ENCODE measurements at regions not wholly inside any gene's neighbourhood (a gene's known extent, or its start where the extent isn't known, plus 50 kb on each side); places are given as distances from the start of the nearest gene placed in this dataset.

DNA sequence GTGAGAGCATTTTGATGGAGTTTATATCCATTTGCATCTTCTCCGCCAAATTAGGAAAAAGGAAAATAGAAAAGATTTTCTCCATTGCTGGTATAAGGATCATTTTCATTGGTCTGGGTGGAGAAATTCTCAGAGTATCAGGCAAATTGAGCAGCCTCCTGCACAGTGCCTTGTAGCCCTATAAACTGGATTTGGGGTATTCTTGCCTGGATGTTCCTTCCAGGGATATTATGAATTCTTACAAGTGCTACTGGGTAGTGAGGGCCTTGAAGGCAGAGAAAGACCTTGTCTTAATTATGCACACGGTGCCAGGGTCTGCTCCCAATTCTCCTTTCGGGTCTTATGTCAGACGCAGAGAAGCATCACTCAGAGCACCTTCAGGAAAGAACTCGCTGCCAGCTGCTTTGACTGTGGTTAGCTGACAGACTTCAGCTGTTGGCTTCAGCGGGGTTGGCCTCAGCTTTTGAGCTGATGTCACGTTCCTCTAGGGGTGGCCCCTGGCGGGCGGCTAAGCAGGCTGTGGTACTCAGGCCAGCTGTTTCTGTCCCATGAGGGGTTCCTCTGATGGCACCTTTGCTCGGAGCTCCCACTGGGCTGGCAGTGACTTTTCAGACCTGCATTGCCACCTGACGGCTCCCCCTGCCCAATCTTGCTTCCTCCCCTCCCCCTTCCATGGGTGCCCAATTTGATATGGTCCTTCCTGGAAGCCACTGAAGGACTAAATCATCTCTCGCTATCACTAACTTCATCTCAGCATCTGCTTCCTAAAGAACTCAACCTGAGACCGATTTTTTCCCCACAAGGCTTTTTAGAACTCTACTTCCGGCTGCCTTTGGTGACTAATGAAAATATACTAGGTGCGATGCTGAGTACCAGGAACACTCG is 519.5 kb downstream of the BCOR start:
- peak; percentile 71 for DNase-seq

DNA sequence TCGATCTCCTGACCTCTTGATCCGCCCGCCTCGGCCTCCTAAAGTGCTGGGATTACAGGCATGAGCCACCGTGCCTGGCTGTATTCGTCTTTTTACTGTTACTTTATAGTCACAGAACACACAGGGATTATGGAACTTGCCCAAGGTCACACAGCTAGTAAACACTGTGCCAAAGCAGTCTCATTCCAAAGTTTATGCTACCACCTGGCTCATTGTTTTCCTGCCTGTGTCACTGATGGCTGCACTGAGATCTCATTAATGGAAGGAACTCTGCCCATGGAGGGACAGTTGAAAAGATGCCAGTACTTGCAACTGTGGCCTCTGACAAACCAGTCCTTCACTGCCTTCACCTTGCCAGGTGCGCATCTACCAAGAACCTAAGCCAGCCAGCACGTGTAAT is 517.7 kb downstream of the BCOR start:
- no peak for DNase-seq

DNA sequence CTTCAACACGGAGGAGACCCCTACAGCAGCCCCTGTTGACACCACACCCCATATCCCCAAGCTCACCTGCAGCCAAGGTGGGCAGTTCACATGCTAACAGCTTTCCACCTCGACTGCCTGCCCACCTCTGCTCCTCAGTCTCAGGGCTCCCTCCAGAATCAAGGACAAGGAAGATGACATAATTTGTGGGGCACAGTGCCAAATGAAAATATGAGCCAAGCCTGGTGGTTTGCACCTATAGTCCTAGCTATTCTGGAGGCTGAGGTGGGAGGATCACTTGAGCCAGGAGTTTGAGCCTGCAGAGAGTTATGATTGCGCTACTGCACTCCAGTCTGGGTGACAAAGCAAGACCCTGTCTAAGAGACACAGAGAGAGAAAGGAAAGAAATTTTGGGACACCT is 516.3 kb downstream of the BCOR start:
- no peak for DNase-seq

DNA sequence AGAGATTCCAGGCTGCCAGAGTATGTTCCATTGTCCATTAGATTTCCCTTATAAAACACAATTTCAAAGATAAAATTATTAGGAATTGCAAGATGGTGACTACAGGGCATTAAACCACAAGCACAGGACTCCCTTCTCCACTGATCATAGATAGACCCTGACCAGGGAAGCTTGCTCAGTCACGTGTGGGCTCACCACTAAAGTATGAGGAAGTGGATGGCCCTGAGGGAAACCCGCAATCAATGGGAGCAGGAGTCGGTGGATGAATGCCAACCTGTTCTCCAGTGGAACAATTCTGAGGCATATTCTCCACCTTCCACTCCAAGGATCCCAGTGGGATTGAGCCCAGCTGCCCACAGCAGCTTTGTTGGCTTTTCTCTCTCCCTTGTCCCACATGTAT is 515.7 kb downstream of the BCOR start:
- no peak for DNase-seq

DNA sequence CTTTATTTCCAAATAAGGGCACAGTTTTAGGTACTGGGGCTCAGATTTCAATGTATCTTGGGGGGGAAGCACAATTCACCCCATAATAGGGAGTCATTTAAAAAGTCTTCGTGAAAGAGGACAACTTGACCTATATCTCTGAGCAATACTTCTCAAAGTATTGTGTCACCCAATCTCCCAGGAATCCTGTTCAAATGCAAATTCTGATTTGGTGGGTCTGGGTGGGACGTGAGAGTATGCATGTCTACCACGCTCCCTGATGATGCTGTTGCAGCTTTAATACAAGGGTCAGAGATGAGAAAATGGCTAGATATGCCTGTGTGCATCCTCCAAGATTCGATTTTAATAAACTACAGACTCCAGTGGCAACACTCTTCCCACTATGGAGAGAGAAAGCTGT is 514.8 kb downstream of the BCOR start:
- DNase-seq = no peak

DNA sequence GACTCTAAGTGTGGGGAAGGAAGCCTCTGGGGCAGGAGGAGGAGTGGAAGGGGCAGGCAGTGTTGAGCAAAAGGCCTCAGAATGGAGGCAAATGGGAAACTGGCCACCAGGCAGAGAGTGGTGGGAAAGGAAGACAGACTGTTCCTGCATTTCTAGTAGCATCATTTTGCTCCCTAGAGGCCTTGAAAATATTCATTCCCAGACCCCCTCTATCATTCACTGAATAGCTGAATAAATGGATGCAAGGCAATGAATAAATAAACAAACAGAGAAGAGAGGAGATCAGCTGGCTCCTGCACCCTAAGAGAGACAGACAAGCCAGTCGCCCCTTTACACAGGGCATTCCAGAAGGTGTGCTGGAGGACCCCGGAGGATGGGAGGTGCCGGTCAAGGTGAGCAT is 511.9 kb downstream of the BCOR start:
- DNase-seq = no peak

DNA sequence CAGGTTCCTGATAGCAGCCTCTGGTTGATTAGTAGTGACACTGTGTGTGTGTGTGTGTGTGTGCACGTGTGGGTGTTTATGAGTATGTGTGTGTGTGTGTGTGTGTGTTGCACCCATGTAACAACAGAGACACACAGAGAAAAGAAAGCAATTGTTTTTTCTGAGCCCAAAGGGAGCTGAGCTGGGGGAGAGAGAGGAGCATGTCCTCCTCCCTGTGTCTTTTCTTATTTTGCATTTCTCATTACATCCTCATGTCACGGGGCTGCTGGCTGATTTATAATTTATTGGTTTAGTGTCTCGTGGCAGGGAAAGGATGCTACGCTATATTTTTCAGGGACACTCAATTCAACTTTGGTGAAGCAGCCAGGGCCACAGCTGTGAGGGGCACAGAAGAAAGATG is 511.4 kb downstream of the BCOR start:
- no peak for DNase-seq

DNA sequence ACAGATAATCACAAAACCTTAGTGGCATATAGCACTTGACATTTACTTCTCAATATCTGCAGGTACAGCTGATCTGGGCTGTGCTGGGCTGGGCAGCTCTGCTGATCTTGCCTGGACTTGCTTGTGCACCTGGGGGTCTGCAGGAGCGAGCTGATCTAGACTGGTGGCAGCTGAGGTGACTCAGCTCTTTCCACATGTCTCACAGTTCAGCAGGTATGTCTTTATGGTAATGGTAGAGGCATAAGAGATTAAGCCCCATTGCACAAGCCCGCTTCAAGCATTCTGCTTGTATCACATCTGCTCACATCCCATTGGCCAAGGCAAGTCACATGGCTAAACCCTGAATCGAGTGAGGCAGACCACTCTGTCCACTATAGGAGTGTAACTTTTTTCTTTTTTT is 506.7 kb downstream of the BCOR start:
- DNase-seq = no peak

DNA sequence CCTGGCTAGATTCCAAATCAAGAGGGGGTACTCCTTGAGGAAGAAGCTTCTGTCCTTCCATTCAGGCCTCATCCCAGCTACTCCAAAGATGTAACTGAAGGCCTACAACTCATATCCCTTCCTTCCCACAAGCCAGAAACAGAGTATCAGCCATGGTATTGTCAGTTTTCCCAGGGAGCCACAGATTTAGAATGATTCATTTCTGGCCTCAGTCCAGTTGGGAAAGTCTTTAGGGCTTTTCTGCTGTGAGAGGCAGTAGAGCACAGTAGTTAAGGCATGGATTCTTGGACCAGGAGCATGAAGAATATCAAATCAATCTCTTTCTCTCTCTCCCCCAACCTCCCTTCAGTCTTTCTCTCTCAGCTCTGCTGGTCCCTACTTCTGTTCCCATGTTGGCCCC is 505.0 kb downstream of the BCOR start:
- no peak for DNase-seq

DNA sequence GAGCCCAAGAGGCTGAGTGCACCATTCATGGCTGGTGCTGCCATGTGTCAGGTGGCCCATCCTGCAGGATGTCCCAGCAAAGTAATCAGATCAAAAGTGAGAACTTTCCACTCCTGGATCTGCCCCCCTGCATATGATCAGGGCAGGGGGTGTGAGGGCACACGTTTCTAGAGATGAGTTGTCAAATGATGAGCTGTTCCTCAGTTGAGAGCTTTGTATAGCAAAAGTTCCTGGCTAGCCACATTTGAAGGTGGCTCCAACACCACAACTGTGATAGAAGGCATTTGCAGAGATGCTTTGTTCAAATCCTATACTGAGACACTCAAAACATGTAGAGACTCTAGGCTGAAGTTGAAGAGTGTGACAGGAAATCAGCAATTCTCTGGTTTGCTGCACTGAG is 501.8 kb downstream of the BCOR start:
- peak; percentile 31 for DNase-seq

DNA sequence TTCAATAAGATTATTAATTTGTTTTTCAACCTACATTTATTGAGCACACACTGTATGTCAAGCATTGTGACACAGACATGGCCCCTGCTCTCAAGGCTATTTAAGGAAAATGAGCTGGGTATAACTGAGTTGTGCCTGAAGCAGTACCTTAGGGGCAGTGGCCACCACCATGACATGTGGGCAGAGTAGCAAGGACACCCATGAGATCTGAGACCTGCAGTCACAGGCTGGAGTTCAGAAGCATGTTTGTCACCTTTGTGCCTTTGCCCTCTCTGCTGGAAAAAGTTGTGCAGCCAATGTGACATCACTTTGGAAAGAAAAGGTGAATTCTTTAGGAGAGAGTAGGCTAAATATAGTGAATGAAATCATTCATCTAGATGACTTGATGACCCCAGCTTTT is 501.3 kb downstream of the BCOR start:
- DNase-seq = no peak

DNA sequence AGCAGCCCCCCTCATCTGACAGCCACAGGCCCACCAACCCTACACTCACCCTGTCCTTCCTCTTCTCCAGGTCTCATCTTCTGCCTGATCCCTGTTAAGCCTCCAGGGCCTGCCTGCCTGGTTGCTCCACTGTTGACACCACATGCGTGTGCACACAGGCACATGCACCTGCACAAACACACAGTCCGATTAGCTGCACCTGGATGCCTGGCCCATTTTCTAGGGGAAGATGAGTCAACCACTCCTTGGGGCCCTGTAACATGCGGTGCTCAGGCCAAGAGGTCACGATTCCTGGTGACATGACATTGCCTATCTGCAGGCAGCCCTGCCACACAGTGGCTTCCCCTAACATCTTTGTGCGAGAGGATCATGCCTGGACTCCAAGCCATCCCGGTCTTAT is 498.4 kb downstream of the BCOR start:
- DNase-seq = no peak

DNA sequence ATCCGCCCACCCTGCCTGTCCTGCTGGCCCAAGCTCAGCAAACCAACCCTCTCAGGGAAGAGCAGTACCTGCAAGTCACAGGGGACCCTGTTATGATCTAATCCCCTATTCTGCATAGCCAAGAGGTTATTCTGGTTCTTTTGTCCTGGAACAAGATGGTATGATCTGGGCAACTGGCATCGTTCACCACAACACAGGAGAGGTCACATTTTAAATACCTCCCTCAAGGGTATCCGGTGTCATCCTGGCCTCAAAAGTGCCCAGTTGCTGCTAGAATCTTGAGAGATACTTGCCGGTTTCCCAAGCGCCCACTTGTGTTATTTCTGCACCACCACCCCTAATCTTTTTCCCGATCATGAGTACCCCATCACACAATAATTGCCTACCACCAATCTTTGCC is 497.5 kb downstream of the BCOR start:
- DNase-seq = no peak

DNA sequence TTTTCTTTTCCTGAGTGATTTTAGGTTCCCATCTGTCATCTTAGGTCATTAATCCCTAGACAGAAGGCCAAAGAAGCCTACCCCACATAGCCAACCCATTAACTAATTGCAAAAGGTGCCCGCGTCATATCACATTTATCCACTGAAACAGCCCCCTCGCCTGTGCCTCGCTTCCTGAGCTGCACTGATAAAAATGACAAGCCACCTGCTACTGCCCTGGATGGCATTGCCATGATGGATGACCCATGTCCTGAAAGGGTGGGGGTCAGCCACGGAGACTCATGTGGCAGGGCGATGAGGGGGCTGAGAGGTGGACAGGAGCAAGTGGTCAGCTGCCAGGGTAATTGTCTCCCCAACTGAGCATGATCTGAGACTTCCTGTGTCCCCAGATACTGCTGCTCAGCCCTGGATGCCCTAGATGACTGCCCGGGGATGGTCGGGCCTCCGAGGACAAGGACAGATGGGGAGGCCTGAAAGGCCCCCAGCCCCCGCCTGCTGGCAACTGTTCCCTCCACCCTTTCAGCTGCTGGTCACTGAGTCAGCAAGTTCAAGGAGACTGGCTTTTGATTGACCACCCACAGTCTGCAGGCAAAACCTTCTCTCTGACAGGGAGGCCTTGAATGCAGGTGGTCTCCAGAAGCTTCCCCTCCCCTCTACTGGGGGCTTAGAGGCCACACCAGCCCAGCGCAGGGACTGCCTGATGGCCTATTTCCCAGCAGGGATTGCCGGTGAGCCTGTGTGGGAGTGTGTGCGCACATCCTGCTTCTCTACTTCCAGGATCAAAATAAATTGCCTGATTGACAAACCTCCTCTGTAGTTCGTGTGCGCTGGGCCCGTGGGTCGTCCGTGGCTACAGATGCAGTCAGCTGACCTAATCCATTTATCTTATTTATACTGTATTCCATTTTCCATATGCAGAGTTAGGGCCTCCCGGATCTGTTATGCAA is 496.3 kb downstream of the BCOR start:
- no peak for DNase-seq

DNA sequence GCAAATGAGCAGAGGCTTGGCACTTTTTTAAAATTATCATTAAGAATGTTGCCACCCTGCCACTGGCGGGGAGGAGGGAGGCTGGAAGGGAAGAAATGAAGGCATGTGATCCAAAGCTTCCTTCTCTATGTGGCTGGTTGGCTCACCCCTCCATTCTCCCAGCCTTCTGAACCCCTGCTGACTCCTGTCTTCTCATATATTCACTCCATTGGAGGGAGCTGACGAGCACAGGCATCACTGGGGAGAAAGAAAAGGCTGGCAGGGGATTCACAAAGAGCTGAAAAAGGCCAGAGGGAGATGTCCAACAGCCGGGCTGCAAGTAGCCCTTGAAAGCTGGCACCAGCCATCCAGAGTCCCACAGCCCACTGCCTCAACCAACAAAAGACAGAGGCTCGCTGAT is 495.6 kb downstream of the BCOR start:
- no peak for DNase-seq

DNA sequence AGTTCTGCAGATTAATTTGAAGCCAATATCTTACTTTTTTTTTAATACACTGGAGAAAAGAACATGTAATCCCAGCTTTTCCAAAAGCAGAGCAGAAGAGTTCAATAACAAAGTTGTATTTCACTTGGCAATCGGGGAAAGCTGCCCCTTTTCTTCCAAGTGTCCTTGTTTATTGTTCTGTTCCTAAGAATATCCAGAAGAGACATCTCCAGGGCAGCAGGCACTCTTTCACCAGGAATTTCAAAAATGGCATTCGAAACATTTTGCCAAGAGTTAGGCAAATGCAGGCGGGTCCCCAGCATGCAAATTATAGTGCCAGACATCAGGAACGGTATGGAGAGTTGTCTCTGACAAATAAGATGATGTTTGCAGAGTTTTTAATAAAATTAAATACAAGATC is 494.5 kb downstream of the BCOR start:
- DNase-seq = no peak

DNA sequence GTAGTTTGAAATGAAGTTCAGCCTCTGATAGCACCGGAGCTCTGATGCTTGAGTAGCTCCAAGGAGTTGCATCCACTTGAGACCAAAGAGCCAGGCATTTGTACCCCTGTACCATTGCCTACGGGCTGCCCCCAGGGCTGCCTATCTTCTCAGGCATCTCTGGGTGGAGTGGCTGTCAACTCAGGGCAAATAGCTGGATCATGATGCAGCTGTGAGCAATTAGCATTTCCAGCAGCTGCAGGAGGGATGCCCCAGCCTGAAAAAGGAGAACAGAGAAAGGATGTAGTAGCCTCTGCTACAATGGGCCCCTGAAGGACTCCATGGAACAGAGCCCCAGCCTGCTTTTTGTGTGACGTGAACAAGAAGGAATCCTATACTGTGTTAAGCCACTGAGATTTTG is 492.6 kb downstream of the BCOR start:
- DNase-seq = no peak

DNA sequence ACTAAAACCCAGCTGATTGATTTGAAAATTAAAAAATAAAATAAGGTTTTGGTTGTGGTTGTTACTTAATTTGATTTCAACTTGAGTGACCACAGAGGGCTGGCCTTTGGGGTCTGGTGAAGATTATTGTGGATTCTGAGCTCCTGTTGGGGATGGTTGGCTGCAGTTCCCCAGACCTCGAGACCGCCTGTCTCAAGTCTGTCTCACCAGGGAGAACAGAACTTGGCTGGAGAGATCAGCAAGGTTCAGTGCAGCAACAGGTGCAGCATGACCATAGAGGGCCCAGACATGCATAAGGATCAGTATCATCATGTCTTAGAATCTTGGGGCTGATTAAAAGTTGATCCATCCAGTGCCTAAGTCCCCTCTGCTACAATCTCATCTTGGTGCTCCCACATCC is 491.9 kb downstream of the BCOR start:
- DNase-seq = no peak

DNA sequence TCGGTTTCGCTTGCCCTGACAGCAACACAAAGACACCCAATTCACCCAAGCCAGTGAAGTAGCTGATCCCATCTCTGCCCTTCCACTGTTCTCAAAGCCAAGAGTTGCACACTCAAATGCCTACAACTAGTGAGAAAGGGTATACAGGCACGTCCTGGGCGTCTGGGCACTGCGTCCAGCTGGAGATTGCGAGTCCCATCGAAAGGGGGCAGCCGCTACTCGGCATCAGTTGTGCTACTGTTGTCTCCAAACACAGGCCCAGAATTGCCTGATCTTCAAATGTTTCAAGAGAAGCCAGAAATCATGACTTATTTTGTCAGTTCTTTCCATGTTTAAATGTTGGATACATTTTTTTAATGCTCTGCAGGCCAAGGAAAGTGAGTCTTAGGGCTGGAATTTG is 487.8 kb downstream of the BCOR start:
- DNase-seq = no peak

DNA sequence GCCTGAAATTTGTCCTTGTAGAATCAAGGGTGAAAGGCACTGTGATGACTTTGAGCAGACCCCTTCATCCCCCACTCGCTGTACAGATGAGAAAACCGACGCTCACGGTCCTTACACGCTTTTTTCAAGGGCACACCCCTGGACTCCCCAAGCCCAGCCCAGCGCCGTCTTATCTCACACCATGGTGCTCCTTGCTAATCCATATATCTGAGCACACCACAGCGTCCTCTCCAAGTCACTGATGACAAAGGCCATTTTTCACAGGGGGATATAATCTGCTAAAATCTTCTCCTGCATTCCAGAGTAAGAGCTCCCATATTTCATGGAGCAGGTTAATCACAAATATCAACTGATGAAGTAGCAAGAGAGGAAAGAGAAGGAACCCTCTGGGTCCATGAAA is 486.3 kb downstream of the BCOR start:
- no peak for DNase-seq

DNA sequence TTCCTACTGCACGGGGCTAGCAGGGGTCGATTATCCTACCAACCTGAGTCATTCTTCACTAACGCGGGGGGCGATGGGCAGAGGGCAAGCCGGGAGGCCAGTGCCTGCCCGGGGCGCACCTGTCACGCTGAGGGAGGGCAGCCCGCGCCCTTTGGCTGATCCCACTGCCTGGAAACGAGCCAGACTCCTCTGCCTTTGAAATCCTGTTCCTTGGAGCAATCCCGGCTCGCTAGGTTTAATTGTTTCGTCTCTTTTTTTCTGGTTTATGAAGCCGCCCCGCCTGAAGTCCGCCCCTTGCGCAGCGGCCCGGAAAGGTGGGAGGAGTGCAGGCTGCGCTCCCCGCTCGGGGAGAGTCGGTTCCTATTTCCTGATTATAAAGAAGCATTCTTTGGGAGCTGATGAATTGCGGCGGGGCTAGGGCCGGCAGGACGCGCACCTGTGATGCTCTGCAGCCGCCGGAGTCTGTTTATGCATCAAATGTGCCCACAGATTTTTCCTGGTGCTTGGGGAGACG is 484.2 kb downstream of the BCOR start:
- DNase-seq = peak; percentile 7

DNA sequence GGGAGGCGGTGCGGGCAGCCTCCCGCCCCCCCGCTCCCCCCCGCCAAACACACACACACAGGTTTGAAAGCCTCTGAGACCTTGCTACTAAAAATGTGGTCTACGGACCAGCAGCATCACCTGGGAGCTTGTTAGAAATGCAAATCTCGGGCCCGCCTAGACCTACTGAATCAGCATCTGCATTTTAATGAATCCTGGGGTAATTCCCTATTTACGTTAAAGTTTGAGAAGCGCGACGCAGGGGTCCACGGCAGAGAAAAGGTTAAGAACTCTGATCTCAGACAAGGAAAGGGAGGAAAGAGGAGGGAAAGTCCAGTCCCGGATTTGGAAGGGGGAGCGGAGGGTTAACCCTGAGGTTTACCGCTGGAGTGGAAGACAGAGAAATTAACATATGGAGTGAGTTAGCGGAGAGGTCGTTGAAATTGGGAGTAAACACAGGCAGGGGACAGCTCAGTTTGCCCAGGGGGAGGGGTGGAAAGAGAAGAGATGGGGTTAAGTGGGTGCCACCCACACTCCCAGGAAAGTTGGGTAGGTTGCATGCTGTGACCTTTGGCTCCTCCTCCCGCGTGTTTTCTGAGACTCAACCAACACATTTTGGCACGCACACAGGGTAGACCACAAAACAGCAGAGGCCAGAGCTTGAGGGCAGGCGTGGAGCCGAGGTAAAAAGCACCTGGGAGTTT is 483.6 kb downstream of the BCOR start:
- peak; percentile 55 for DNase-seq

DNA sequence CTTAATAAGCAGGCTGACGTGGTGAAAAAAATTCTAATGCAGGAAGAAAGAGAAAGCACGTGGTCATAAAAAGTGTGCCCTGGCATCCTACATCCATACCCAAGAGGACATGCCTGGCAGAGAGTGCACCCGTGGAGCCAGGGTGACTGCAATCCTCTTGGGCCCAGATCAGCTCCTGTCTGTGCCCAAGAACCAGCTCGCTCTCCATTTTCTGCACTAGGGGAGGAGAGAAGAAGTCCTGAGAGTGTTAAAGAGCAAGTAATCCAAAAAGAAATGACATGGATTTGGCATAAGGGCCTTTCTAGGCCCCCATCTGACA is 483.1 kb downstream of the BCOR start:
- no peak for DNase-seq
